PC-3 (cell line): ENCODE measurements at regions not wholly inside any gene's neighbourhood (a gene's known extent, or its start where the extent isn't known, plus 50 kb on each side); places are given as distances from the start of the nearest gene placed in this dataset.

Source experiments
- EZH2 ChIP-seq: fragments of 300-600 bp; sonication (generic); IDR thresholded peaks from one replicate; pipeline ENCODE4 v1.6.1; 2017; ENCODE audit warnings: antibody characterized with exemption, mild to moderate bottlenecking, low read length; ENCODE audit not compliant: unreplicated experiment
- EZH2phosphoT487 ChIP-seq: fragments of 300-600 bp; sonication (generic); IDR thresholded peaks from 2 replicates; pipeline ENCODE4 v1.6.1; 2018; ENCODE audit warnings: mild to moderate bottlenecking, antibody characterized with exemption, low read length, borderline replicate concordance
- TF ChIP-seq, protein P1 (sequence below): fragments of 300-600 bp; sonication (generic); conservative IDR thresholded peaks from 2 replicates; pipeline ENCODE4 v1.5.1; 2017; ENCODE audit warnings: antibody characterized with exemption, low read depth, mild to moderate bottlenecking, low read length

DNA sequence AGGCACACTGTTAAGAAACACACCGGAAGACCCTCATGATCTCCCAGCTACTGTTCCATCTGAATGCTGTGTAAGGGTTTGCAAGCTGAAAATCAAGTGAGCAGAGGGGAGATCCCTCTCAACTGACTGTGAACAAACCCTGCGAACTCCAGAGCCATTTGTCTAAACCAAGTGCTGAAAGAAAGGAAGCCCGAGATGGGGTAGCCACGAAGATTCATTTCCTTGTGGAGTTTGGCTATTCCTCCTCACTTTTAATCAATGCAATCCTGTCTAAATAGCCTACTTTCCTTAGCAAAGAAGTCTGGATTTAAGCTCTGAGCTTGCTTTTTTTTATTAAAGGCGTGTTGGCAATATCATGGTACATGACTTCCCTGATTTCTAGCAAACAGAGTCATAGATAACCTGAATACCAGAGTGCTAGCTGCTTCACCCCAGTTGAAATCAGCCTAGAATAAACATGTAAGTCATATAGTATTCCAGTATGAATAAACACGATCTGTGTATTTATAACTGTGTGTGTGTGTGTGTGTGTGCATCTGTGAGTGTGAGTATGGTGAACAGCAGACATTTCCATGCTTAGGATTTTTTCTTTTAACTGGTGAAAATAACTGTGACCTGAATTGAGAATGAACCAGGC lies 365.2 kb downstream of the ZNF521 start:
- TF ChIP-seq, protein P1, sequence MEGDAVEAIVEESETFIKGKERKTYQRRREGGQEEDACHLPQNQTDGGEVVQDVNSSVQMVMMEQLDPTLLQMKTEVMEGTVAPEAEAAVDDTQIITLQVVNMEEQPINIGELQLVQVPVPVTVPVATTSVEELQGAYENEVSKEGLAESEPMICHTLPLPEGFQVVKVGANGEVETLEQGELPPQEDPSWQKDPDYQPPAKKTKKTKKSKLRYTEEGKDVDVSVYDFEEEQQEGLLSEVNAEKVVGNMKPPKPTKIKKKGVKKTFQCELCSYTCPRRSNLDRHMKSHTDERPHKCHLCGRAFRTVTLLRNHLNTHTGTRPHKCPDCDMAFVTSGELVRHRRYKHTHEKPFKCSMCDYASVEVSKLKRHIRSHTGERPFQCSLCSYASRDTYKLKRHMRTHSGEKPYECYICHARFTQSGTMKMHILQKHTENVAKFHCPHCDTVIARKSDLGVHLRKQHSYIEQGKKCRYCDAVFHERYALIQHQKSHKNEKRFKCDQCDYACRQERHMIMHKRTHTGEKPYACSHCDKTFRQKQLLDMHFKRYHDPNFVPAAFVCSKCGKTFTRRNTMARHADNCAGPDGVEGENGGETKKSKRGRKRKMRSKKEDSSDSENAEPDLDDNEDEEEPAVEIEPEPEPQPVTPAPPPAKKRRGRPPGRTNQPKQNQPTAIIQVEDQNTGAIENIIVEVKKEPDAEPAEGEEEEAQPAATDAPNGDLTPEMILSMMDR, result no peak
- no peak for TF ChIP-seq EZH2
- no peak for TF ChIP-seq EZH2phosphoT487
